Inferior parietal cortex (tissue), 1 donor: ENCODE measurements at regions not wholly inside any gene's neighbourhood (a gene's known extent, or its start where the extent isn't known, plus 50 kb on each side); places are given as distances from the start of the nearest gene placed in this dataset.
"Not testable (repeated sequence)": the region's sequence is repeated elsewhere in the genome, so short reads cannot be mapped to it uniquely, and the experiment has no call there.

Experiments
- DNase-seq: peaks from one replicate; pipeline ENCODE4 v3.0.0-alpha.2; 2016; ENCODE audit errors: extremely low spot score

- no peak for DNase-seq
These were observed 68.7 kb downstream of the MEPE start for GRCh38 chr4:87901422-87901992.

DNA sequence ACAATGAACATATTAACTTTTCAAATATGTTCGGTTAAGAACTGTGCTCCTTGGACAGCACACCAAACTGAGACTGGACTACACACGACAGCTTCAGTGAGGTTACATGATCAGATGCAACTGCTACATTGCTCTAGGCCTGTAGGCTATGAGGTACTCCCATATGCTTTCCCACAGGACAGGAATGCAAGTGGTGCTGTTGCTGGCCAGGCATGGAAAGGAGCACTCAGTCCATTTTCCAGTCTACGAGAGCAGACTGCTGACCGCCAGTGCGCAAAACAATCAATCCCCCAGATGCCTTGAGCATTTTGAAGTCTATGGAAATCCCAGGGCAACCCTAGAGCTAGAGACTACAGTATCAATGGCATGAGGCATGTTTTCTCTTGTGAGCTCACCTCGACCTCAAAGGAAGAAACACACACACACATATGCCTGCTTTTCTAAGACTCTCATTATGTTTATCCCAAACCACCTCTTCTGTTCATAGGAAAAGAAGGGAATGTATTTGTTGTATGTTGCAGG, 70.8 kb upstream of the SPP1 start:
- no peak for DNase-seq

DNA sequence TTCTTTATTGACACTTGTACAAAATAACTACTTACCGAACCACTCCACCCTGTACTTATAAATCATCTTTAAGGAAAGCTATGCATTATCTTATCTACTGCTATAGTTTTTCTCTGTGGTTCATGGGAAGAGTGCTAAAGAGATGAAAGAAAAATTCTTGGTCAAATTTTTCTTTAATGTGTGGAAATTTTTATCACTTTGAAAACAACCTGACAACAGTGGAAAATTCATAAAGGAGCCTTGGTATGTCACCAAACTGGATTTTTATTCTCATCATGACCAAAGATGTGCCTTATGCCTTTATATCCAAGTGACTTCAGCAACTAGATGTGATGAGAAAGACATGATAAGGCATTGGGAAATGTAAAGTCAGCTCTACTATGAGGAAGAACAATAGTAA, 67.2 kb upstream of the SPP1 start:
- no peak for DNase-seq

GRCh38 chr4:87910795-87911194, 64.7 kb upstream of the SPP1 start:
- no peak for DNase-seq

- DNase-seq, result peak; percentile 51
These were observed 64.2 kb upstream of the SPP1 start for GRCh38 chr4:87911252-87911774.

DNA sequence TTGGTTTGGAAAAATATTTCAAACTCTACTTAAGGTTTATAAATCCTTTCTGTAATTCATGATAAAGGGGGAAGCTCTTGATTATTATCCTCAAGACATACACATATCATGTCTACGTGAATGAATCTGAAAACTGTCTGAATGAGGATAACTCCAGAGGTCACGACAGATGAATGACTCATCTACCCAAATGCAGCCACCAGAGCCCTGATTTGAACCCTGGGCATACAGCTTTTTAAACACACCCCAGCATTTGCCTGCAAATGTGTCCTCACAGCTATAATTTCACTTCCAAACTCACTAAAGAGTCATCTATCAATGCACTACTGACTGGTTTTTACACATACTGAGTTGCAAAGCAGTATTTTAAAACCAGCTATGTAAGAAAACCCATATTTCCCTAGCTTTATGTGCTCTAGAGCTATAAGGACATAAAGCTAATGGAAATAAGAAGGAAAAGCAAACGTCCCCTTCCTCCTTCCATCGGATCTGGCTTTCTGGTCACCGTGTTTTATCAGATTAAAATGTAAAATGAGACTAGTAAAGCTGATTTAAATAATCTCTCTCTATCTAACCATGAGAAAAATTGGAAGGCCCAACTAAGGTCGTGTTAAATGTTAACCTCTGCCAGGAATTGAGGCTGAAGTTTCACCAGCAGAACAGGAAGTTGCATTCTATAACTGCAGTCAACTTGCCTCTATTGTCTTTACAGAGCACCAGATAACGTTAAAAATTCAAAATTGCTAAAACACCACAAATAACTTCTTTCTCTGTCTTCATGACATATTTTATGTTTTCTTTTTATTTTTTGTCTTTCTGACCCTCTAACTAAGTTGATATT, 63.1 kb upstream of the SPP1 start:
- DNase-seq, result no peak

DNA sequence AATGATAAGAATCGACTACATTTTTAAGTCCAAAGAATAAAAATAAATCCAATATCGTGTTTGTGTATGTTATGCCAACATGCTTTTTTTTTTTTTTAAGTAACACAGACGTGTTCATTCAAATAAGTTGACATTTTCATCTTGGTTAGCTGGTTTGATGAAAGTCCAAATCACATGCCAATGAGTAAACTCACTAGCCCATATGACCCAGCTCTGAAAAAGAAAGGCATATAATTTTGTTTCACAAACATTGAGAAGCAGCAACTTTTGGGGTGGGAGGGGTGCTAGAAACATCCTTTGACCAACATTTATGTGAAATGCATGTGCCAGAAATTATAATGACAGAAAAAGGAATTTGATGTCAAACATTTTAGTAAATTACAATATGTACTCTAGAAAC, 61.6 kb upstream of the SPP1 start:
- DNase-seq, result no peak

DNA sequence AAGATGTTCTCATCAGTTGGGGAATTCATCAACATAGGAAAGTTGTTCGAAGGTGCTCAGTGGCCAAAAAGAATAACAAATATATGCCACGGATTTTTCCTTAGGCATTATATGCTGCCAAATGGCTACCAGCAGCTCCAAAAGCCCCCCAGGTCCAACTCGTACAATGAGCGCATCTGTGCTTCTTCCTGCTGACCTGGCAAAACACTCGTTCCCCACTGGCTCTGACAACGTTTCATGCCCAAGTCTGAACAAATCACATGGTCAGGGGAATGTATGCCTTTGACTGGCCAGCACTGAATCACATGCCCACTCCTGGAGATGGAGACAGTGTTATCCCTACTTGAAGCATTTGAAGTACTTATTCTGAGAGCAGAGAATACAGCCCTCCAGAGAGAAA, 59.9 kb upstream of the SPP1 start:
- DNase-seq, result no peak

DNA sequence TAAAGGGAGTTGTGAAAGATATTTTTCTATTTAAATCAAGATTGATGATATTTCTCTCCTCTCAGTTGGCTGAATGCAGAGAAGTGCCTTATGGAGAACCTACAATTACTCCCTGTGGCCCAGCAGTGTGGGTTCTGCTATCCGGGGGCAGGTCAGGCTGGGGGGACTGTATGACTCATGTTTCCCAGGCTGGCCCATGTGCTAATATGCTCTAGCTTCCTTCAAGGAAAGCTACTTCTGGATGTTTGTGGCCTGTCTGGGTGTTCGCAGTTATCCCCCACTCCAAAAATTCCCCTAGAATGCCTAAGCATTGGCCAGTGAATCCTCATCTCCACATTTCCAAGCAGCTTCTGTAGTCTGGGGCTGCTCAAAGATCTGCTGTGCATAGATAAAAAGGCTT, 58.9 kb upstream of the SPP1 start:
- DNase-seq, result no peak

DNA sequence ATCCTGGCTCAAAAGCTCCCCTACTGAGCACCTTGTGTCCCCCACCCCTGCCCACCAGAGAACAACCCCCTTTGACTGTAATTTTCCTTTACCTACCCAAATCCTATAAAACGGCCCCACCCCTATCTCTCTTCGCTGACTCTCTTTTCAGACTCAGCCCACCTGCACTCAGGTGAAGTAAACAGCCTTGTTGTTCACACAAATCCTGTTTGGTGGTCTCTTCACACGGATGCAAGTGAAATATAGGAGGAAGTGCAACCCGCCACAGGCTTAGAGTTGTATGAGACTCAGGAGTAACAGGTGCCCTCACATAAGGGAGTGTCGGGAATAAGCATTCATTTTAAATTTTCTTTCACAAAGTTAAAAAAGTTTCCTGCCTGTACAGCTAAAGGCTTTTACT, 57.6 kb upstream of the SPP1 start:
- not testable (repeated sequence) for DNase-seq

DNA sequence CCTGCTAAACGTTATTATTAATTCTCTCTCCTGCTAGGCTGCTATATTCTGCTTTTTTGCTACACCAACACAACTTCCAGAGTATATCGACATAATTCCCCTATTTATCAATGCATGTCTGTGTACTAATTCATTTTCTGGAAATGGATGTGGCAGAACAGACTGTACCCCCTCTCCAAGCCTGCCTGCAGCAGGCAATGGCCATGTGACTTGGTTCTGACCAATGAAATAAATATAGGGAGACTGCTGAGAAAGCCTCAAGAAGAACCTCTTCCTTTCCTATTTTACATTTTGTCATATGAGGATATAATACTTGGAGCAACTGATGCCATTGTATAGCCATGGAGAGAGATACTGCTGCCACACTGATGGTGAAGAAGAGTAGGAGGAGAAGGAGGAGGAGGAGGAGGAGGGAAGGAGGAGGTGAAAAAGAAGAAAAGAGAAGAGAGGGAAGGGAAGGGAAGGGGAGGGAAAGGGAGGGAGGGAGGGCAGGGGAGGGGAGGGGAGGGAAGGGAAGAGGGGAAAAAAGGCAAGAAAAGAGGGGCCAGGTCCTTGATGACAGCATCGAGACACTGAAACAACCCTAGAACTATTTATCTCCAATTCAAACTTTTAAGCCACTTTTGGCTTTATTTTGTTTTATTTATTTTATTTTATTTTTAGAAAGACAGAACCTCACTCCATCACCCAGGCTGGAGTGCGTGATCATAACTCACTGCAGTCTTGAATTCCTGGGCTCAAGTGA, 57.0 kb upstream of the SPP1 start:
- DNase-seq, result no peak

- DNase-seq, result not testable (repeated sequence)
These were observed 56.2 kb upstream of the SPP1 start for GRCh38 chr4:87919304-87919703.

- DNase-seq, result no peak
These were observed 55.6 kb upstream of the SPP1 start for GRCh38 chr4:87919941-87920340.

DNA sequence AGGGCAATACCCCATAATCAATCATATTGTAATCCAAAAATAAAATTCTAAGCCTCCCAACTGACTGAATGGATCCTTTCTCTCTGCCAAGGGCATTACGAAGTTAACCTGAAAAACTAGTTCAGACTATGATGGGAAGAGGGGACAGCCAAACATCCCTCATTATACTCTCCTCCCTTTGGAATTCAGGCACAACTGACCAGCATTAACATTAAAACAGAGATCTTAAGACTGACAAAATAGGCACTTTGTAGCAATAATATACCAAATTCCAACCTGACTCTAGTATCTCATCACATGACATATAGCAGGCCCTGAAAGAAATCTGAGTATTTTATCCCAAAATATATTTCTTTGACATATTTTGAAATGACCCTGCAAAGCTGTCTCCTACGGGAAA, 55.0 kb upstream of the SPP1 start:
- no peak for DNase-seq

DNA sequence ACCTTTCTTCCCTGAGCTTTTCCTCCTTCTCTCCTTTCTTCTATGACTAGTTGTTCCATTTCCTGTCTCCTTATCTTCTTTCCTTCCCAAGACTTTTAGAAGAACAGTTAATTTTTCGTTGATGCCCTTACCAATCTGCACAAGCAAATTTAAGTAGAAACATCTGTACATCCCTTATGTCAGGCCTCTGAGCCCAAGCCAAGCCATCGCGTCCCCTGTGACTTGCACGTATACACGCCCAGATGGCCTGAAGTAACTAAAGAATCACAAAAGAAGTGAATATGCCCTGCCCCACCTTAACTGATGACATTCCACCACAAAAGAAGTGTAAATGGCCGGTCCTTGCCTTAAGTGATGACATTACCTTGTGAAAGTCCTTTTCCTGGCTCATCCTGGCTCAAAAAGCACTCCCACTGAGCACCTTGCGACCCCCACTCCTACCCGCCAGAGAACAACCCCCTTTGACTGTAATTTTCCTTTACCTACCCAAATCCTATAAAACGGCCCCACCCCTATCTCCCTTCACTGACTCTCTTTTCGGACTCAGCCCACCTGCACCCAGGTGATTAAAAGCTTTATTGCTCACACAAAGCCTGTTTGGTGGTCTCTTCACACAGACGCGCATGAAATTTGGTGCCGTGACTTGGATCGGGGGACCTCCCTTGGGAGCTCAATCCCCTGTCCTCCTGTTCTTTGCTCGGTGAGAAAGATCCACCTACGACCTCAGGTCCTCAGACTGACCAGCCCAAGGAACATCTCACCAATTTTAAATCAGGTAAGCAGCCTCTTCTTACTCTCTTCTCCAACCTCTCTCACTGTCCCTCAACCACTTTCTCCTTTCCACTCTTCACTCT, 53.7 kb upstream of the SPP1 start:
- not testable (repeated sequence) for DNase-seq

GRCh38 chr4:87924146-87924545, 51.4 kb upstream of the SPP1 start:
- not testable (repeated sequence) for DNase-seq
